ENCODE measurements at regions not wholly inside any gene's neighbourhood (a gene's known extent, or its start where the extent isn't known, plus 50 kb on each side); places are given as distances from the start of the nearest gene placed in this dataset.

- TF ChIP-seq ZNF274 (IDR thresholded peaks at IDR 0.05; ENCODE audit: low read depth, low read length) (no peak), YY1 (IDR thresholded peaks at IDR 0.05; ENCODE audit: insufficient read depth, insufficient read length) (no peak), SUZ12 (IDR thresholded peaks at IDR 0.05; ENCODE audit: extremely low read depth, insufficient read depth, insufficient read length) (no peak)
- no peaks in the 10 kb centered on the region for H3K27me3 ChIP-seq (ENCODE audit: insufficient read depth, insufficient read length)
- H3K4me1 ChIP-seq (ENCODE audit: insufficient read depth, insufficient read length): no peaks in the 10 kb centered on the region
- H3K36me3 ChIP-seq (ENCODE audit: insufficient read depth, insufficient read length, low read length): no peaks in the 10 kb centered on the region
- no peaks in the 10 kb centered on the region for H3K9me3 ChIP-seq (ENCODE audit: insufficient read depth, low read length)
- H3K4me3 ChIP-seq (ENCODE audit: insufficient read length, low read depth): no peak overlapping the region
- DNase-seq (ENCODE audit: low read depth, low spot score): no peak
- H3K9ac ChIP-seq (ENCODE audit: insufficient read length, low read depth): no peak overlapping the region
These were observed 121.8 kb upstream of the C1orf174 start for GRCh38 chr1:4021974-4022268.

GRCh38 chr1:4022715-4023114 is 122.6 kb upstream of the C1orf174 start:
- no peak for DNase-seq (ENCODE audit: low read depth, low spot score)
- Histone ChIP-seq H3K9ac (ENCODE audit: insufficient read length, low read depth) (no peak overlapping the region), H3K9me3 (ENCODE audit: insufficient read depth, low read length) (no peaks in the 10 kb centered on the region), H3K27me3 (ENCODE audit: insufficient read depth, insufficient read length) (no peaks in the 10 kb centered on the region), H3K36me3 (ENCODE audit: insufficient read depth, insufficient read length, low read length) (no peaks in the 10 kb centered on the region), H3K4me3 (ENCODE audit: insufficient read length, low read depth) (no peak overlapping the region), H3K4me1 (ENCODE audit: insufficient read depth, insufficient read length) (no peaks in the 10 kb centered on the region)
- TF ChIP-seq SUZ12 (IDR thresholded peaks at IDR 0.05; ENCODE audit: extremely low read depth, insufficient read depth, insufficient read length): no peak
- no peak for TF ChIP-seq YY1 (IDR thresholded peaks at IDR 0.05; ENCODE audit: insufficient read depth, insufficient read length)
- no peak for TF ChIP-seq ZNF274 (IDR thresholded peaks at IDR 0.05; ENCODE audit: low read depth, low read length)

- no peak for DNase-seq (ENCODE audit: low read depth, low spot score)
- Histone ChIP-seq H3K4me3 (ENCODE audit: insufficient read length, low read depth) (no peak overlapping the region), H3K36me3 (ENCODE audit: insufficient read depth, insufficient read length, low read length) (no peaks in the 10 kb centered on the region), H3K9me3 (ENCODE audit: insufficient read depth, low read length) (no peaks in the 10 kb centered on the region), H3K4me1 (ENCODE audit: insufficient read depth, insufficient read length) (no peaks in the 10 kb centered on the region), H3K9ac (ENCODE audit: insufficient read length, low read depth) (no peak overlapping the region), H3K27me3 (ENCODE audit: insufficient read depth, insufficient read length) (no peaks in the 10 kb centered on the region)
- TF ChIP-seq SUZ12 (IDR thresholded peaks at IDR 0.05; ENCODE audit: extremely low read depth, insufficient read depth, insufficient read length) (no peak), YY1 (IDR thresholded peaks at IDR 0.05; ENCODE audit: insufficient read depth, insufficient read length) (no peak), ZNF274 (IDR thresholded peaks at IDR 0.05; ENCODE audit: low read depth, low read length) (no peak)
These were observed 123.6 kb upstream of the C1orf174 start for GRCh38 chr1:4023678-4024077.

DNA sequence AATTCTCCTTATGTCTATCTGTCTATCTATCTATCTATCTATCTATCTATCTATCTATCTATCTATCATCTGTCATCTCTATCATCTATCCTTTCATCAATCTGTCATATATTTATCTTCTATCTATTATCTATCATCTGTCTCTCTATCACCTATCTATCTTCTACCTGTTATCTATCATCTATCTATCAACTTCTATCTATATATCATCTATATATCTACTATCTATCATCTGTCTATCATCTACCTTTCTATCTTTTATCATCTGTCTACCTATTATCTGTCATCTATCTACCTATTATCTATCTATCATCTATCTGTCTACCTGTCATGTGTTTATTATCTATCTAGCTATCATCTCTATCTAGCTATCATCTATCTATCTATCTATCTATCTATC is 124.7 kb upstream of the C1orf174 start:
- H3K27me3 ChIP-seq (ENCODE audit: insufficient read depth, insufficient read length): no peaks in the 10 kb centered on the region
- H3K4me1 ChIP-seq (ENCODE audit: insufficient read depth, insufficient read length): no peaks in the 10 kb centered on the region
- no peak overlapping the region for H3K9ac ChIP-seq (ENCODE audit: insufficient read length, low read depth)
- no peak overlapping the region for H3K4me3 ChIP-seq (ENCODE audit: insufficient read length, low read depth)
- H3K36me3 ChIP-seq (ENCODE audit: insufficient read depth, insufficient read length, low read length): no peaks in the 10 kb centered on the region
- H3K9me3 ChIP-seq (ENCODE audit: insufficient read depth, low read length): no peaks in the 10 kb centered on the region
- DNase-seq (ENCODE audit: low read depth, low spot score): no peak
- TF ChIP-seq YY1 (IDR thresholded peaks at IDR 0.05; ENCODE audit: insufficient read depth, insufficient read length): no peak
- TF ChIP-seq SUZ12 (IDR thresholded peaks at IDR 0.05; ENCODE audit: extremely low read depth, insufficient read depth, insufficient read length): no peak
- no peak for TF ChIP-seq ZNF274 (IDR thresholded peaks at IDR 0.05; ENCODE audit: low read depth, low read length)

GRCh38 chr1:4025752-4026151 is 125.7 kb upstream of the C1orf174 start:
- no peak for TF ChIP-seq SUZ12 (IDR thresholded peaks at IDR 0.05; ENCODE audit: extremely low read depth, insufficient read depth, insufficient read length)
- no peak for TF ChIP-seq YY1 (IDR thresholded peaks at IDR 0.05; ENCODE audit: insufficient read depth, insufficient read length)
- TF ChIP-seq ZNF274 (IDR thresholded peaks at IDR 0.05; ENCODE audit: low read depth, low read length): no peak
- H3K27me3 ChIP-seq (ENCODE audit: insufficient read depth, insufficient read length): no peaks in the 10 kb centered on the region

GRCh38 chr1:4027008-4027407 is 126.9 kb upstream of the C1orf174 start:
- no peaks in the 10 kb centered on the region for H3K27me3 ChIP-seq (ENCODE audit: insufficient read depth, insufficient read length)
- no peaks in the 10 kb centered on the region for H3K9me3 ChIP-seq (ENCODE audit: insufficient read depth, low read length)
- no peaks in the 10 kb centered on the region for H3K4me1 ChIP-seq (ENCODE audit: insufficient read depth, insufficient read length)

More at GRCh38 chr1:4025752-4026151, 125.7 kb upstream of the C1orf174 start:
- H3K4me3 ChIP-seq (ENCODE audit: insufficient read length, low read depth): no peak overlapping the region
- no peaks in the 10 kb centered on the region for H3K4me1 ChIP-seq (ENCODE audit: insufficient read depth, insufficient read length)
- no peaks in the 10 kb centered on the region for H3K9me3 ChIP-seq (ENCODE audit: insufficient read depth, low read length)
- H3K36me3 ChIP-seq (ENCODE audit: insufficient read depth, insufficient read length, low read length): no peaks in the 10 kb centered on the region
- no peak overlapping the region for H3K9ac ChIP-seq (ENCODE audit: insufficient read length, low read depth)
- DNase-seq (ENCODE audit: low read depth, low spot score): no peak

DNA sequence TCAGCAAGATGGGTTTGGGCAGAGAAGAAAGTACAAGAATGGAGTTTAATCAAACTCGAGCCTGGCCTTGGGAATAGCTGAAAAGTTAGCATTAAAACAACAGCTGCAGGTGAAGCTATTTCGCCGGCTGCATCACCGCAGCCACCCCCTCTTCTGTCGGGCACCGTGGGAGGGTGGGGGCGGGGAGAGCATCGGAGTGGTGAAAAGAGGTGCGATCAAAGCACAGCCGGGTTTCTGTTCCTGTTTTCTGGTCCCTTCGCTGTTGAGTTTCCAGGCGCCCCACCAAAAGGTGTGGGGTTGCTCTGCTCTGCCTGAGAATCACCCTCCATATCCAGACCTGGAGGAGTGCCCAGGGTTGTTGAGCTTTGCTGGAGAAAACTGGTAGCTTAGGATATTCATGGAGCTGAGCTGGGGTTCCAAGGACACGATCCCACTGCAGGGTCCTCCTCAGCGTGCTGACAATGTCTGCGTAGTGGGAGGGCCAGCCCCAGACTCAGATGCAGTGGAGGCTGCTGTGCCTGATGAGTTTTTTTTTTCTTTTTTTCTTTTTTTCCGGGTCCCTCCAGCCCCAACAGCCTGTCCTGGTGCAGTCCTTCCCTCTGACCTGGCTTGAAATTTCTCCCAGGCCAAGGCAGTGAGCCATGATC is 127.5 kb upstream of the C1orf174 start:
- no peaks in the 10 kb centered on the region for H3K27me3 ChIP-seq (ENCODE audit: insufficient read depth, insufficient read length)

More at GRCh38 chr1:4027008-4027407, 126.9 kb upstream of the C1orf174 start:
- Histone ChIP-seq H3K36me3 (ENCODE audit: insufficient read depth, insufficient read length, low read length) (no peaks in the 10 kb centered on the region), H3K9ac (ENCODE audit: insufficient read length, low read depth) (no peak overlapping the region), H3K4me3 (ENCODE audit: insufficient read length, low read depth) (no peak overlapping the region)
- TF ChIP-seq SUZ12 (IDR thresholded peaks at IDR 0.05; ENCODE audit: extremely low read depth, insufficient read depth, insufficient read length): no peak
- no peak for DNase-seq (ENCODE audit: low read depth, low spot score)

More for the DNA sequence above, 127.5 kb upstream of the C1orf174 start:
- TF ChIP-seq SUZ12 (IDR thresholded peaks at IDR 0.05; ENCODE audit: extremely low read depth, insufficient read depth, insufficient read length) (no peak), ZNF274 (IDR thresholded peaks at IDR 0.05; ENCODE audit: low read depth, low read length) (no peak), YY1 (IDR thresholded peaks at IDR 0.05; ENCODE audit: insufficient read depth, insufficient read length) (no peak)
- H3K4me3 ChIP-seq (ENCODE audit: insufficient read length, low read depth): no peak overlapping the region
- H3K9me3 ChIP-seq (ENCODE audit: insufficient read depth, low read length): no peaks in the 10 kb centered on the region
- no peak overlapping the region for H3K9ac ChIP-seq (ENCODE audit: insufficient read length, low read depth)
- DNase-seq (ENCODE audit: low read depth, low spot score): no peak
- H3K4me1 ChIP-seq (ENCODE audit: insufficient read depth, insufficient read length): no peaks in the 10 kb centered on the region
- no peaks in the 10 kb centered on the region for H3K36me3 ChIP-seq (ENCODE audit: insufficient read depth, insufficient read length, low read length)

Data from NT2/D1 (cell line).